22Rv1 (cell line): ENCODE measurements at regions not wholly inside any gene's neighbourhood (a gene's known extent, or its start where the extent isn't known, plus 50 kb on each side); places are given as distances from the start of the nearest gene placed in this dataset.

Experiments
- ZFX ChIP-seq: fragments of 450-650 bp; IDR thresholded peaks from 2 replicates; pipeline ENCODE4 v1.6.1; 2017; ENCODE audit warnings: antibody characterized with exemption, borderline replicate concordance
- TF ChIP-seq, protein P1 (sequence below): fragments of 450-650 bp; IDR thresholded peaks from 2 replicates; pipeline ENCODE4 v1.5.1; 2017; ENCODE audit warnings: mild to moderate bottlenecking

- TF ChIP-seq, protein P1, sequence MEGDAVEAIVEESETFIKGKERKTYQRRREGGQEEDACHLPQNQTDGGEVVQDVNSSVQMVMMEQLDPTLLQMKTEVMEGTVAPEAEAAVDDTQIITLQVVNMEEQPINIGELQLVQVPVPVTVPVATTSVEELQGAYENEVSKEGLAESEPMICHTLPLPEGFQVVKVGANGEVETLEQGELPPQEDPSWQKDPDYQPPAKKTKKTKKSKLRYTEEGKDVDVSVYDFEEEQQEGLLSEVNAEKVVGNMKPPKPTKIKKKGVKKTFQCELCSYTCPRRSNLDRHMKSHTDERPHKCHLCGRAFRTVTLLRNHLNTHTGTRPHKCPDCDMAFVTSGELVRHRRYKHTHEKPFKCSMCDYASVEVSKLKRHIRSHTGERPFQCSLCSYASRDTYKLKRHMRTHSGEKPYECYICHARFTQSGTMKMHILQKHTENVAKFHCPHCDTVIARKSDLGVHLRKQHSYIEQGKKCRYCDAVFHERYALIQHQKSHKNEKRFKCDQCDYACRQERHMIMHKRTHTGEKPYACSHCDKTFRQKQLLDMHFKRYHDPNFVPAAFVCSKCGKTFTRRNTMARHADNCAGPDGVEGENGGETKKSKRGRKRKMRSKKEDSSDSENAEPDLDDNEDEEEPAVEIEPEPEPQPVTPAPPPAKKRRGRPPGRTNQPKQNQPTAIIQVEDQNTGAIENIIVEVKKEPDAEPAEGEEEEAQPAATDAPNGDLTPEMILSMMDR: no peak
- TF ChIP-seq ZFX: no peak
These were observed 545.2 kb upstream of the MAN1A1 start for GRCh38 chr6:119894811-119895210.
